ENCODE measurements at regions not wholly inside any gene's neighbourhood (a gene's known extent, or its start where the extent isn't known, plus 50 kb on each side); places are given as distances from the start of the nearest gene placed in this dataset.

- Histone ChIP-seq H3F3A (ENCODE audit: low read depth) (no peaks in the 10 kb centered on the region), H4K20me1 (ENCODE audit: insufficient read depth, low read length, poor library complexity, severe bottlenecking) (no peaks in the 10 kb centered on the region), H3K4me2 (ENCODE audit: low read depth, low read length, poor library complexity, severe bottlenecking) (no peak overlapping the region), H3K4me3 (ENCODE audit: low read length, poor library complexity, severe bottlenecking) (no peak overlapping the region), H3K9me3 (ENCODE audit: insufficient read depth, low read depth, low read length) (no peaks in the 10 kb centered on the region), H3K79me2 (ENCODE audit: insufficient read depth, low read length) (no peaks in the 10 kb centered on the region), H3K9ac (ENCODE audit: low read depth, low read length, poor library complexity, severe bottlenecking) (no peak overlapping the region), H3K36me3 (ENCODE audit: insufficient read depth, low read length) (no peaks in the 10 kb centered on the region), H2AFZ (ENCODE audit: low read length) (no peak overlapping the region), H3K4me1 (ENCODE audit: insufficient read depth, low read length, poor library complexity, severe bottlenecking) (no peaks in the 10 kb centered on the region), H3K9me2 (replicated peaks; ENCODE audit: low read depth, low read length) (no peaks in the 10 kb centered on the region), H3K27me3 (ENCODE audit: insufficient read depth, low read length, poor library complexity, severe bottlenecking) (no peaks in the 10 kb centered on the region)
- TF ChIP-seq, protein P1, sequence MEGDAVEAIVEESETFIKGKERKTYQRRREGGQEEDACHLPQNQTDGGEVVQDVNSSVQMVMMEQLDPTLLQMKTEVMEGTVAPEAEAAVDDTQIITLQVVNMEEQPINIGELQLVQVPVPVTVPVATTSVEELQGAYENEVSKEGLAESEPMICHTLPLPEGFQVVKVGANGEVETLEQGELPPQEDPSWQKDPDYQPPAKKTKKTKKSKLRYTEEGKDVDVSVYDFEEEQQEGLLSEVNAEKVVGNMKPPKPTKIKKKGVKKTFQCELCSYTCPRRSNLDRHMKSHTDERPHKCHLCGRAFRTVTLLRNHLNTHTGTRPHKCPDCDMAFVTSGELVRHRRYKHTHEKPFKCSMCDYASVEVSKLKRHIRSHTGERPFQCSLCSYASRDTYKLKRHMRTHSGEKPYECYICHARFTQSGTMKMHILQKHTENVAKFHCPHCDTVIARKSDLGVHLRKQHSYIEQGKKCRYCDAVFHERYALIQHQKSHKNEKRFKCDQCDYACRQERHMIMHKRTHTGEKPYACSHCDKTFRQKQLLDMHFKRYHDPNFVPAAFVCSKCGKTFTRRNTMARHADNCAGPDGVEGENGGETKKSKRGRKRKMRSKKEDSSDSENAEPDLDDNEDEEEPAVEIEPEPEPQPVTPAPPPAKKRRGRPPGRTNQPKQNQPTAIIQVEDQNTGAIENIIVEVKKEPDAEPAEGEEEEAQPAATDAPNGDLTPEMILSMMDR (conservative IDR thresholded peaks at IDR 0.05; ENCODE audit: low read length): no peak
- TF ChIP-seq EZH2phosphoT487 (IDR thresholded peaks at IDR 0.05; ENCODE audit: borderline replicate concordance): no peak
Measured at GRCh38 chr2:220310451-220310861, 683.0 kb downstream of the SLC4A3 start.

DNA sequence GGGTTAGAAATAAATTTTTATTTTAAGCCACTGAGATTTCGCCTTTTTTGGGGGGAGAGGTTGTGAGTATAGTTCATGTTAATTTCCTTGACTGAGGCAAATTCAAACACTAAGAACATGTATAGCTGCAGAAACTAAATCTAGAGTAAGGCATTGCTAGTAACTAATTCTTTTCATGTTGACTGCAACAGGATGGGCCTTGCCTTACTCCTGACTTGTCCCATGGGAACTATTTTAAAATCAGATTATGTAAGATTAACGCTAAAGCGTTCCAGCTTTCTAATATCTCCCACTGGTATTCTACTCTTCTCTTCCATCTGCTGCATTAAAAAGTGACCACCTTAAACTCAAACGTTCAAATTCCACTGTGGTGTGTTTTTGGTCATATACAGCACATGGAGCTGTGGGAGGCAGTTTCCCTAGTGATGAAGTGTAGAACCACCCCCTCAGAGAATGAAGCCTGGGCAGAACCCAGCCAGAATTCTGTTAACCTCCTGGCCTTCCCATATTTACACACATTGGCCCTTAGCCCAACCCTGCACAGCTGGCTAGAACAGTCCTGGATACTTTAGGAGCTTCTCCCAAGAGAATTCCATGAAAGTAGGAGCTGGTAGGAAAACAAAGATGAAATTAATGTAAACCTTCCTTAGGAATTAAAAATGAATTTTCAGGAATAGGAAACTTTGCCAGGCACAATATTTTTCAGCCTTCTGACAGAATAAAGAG is 687.8 kb downstream of the SLC4A3 start:
- Histone ChIP-seq H3K9ac (ENCODE audit: low read depth, low read length, poor library complexity, severe bottlenecking) (no peak overlapping the region), H3K36me3 (ENCODE audit: insufficient read depth, low read length) (no peaks in the 10 kb centered on the region), H3K4me2 (ENCODE audit: low read depth, low read length, poor library complexity, severe bottlenecking) (no peak overlapping the region), H3K79me2 (ENCODE audit: insufficient read depth, low read length) (no peaks in the 10 kb centered on the region), H3K27me3 (ENCODE audit: insufficient read depth, low read length, poor library complexity, severe bottlenecking) (no peaks in the 10 kb centered on the region), H2AFZ (ENCODE audit: low read length) (no peak overlapping the region), H4K20me1 (ENCODE audit: insufficient read depth, low read length, poor library complexity, severe bottlenecking) (no peaks in the 10 kb centered on the region), H3K4me1 (ENCODE audit: insufficient read depth, low read length, poor library complexity, severe bottlenecking) (no peaks in the 10 kb centered on the region), H3K9me3 (ENCODE audit: insufficient read depth, low read depth, low read length) (no peaks in the 10 kb centered on the region), H3F3A (ENCODE audit: low read depth) (no peaks in the 10 kb centered on the region), H3K9me2 (replicated peaks; ENCODE audit: low read depth, low read length) (no peaks in the 10 kb centered on the region), H3K4me3 (ENCODE audit: low read length, poor library complexity, severe bottlenecking) (no peak overlapping the region)
- TF ChIP-seq, protein P1 (conservative IDR thresholded peaks at IDR 0.05; ENCODE audit: low read length): no peak
- TF ChIP-seq EZH2phosphoT487 (IDR thresholded peaks at IDR 0.05; ENCODE audit: borderline replicate concordance): no peak

DNA sequence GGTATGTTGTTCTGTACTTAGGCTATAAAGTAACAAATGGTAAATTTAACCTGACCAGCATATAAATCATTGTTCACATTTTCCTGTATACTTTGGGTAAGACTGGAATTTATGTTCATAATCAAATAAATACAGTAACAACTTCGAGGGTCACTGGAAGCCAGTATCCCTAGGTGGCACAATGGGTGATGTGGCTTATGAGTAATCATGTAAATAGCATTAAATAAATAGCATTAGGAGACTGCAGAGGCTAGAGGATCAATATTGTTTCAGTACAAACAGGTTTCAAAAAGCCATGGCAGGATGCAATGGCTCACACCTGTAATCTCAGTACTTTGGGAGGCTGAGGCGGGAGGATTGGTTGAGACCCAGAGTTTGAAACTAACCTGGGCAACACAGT is 690.6 kb downstream of the SLC4A3 start:
- no peaks in the 10 kb centered on the region for H3F3A ChIP-seq (ENCODE audit: low read depth)
- H3K4me3 ChIP-seq (ENCODE audit: low read length, poor library complexity, severe bottlenecking): no peak overlapping the region
- H3K9ac ChIP-seq (ENCODE audit: low read depth, low read length, poor library complexity, severe bottlenecking): no peak overlapping the region
- no peaks in the 10 kb centered on the region for H3K9me3 ChIP-seq (ENCODE audit: insufficient read depth, low read depth, low read length)
- H3K4me2 ChIP-seq (ENCODE audit: low read depth, low read length, poor library complexity, severe bottlenecking): no peak overlapping the region
- H3K36me3 ChIP-seq (ENCODE audit: insufficient read depth, low read length): no peaks in the 10 kb centered on the region
- H3K9me2 ChIP-seq (replicated peaks; ENCODE audit: low read depth, low read length): no peaks in the 10 kb centered on the region
- H2AFZ ChIP-seq (ENCODE audit: low read length): no peak overlapping the region
- H3K79me2 ChIP-seq (ENCODE audit: insufficient read depth, low read length): no peaks in the 10 kb centered on the region
- TF ChIP-seq EZH2phosphoT487 (IDR thresholded peaks at IDR 0.05; ENCODE audit: borderline replicate concordance): no peak
- TF ChIP-seq, protein P1 (conservative IDR thresholded peaks at IDR 0.05; ENCODE audit: low read length): no peak
- no peaks in the 10 kb centered on the region for H4K20me1 ChIP-seq (ENCODE audit: insufficient read depth, low read length, poor library complexity, severe bottlenecking)
- H3K4me1 ChIP-seq (ENCODE audit: insufficient read depth, low read length, poor library complexity, severe bottlenecking): no peaks in the 10 kb centered on the region
- no peaks in the 10 kb centered on the region for H3K27me3 ChIP-seq (ENCODE audit: insufficient read depth, low read length, poor library complexity, severe bottlenecking)

Measured in Loucy (cell line).